GM20000 (cell line): ENCODE measurements at regions not wholly inside any gene's neighbourhood (a gene's known extent, or its start where the extent isn't known, plus 50 kb on each side); places are given as distances from the start of the nearest gene placed in this dataset.

Source experiments
- DNase-seq: peaks from one replicate; pipeline ENCODE4 v3.0.0; 2012; ENCODE audit warnings: low spot score
- TF ChIP-seq, protein P1 (sequence below): IDR thresholded peaks from 2 replicates; pipeline ENCODE4 v1.5.1; 2012; ENCODE audit warnings: mild to moderate bottlenecking, control low read depth; ENCODE audit errors: extremely low read depth, missing control alignments

DNA sequence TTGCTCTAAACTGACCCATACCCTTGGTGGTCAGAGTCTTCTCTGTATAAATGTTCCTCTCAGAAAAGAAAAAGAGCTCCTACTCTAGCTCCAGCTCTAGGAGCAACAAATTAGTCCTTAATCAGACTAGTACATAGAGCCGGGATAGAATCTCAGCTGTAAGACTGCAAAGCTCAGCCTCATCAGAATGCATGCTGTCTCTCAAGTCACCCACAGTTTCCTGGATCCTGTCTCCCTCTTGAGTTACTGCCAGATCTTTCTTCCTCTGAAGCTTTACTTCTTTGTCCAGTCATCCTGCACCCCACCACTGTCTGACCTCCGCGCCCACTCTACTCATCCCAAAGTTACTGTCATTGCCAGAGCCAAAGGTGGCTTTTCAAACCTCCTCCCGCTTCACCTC is 139.3 kb upstream of the PRMT8 start:
- TF ChIP-seq, protein P1, sequence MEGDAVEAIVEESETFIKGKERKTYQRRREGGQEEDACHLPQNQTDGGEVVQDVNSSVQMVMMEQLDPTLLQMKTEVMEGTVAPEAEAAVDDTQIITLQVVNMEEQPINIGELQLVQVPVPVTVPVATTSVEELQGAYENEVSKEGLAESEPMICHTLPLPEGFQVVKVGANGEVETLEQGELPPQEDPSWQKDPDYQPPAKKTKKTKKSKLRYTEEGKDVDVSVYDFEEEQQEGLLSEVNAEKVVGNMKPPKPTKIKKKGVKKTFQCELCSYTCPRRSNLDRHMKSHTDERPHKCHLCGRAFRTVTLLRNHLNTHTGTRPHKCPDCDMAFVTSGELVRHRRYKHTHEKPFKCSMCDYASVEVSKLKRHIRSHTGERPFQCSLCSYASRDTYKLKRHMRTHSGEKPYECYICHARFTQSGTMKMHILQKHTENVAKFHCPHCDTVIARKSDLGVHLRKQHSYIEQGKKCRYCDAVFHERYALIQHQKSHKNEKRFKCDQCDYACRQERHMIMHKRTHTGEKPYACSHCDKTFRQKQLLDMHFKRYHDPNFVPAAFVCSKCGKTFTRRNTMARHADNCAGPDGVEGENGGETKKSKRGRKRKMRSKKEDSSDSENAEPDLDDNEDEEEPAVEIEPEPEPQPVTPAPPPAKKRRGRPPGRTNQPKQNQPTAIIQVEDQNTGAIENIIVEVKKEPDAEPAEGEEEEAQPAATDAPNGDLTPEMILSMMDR, result no peak
- no peak for DNase-seq

DNA sequence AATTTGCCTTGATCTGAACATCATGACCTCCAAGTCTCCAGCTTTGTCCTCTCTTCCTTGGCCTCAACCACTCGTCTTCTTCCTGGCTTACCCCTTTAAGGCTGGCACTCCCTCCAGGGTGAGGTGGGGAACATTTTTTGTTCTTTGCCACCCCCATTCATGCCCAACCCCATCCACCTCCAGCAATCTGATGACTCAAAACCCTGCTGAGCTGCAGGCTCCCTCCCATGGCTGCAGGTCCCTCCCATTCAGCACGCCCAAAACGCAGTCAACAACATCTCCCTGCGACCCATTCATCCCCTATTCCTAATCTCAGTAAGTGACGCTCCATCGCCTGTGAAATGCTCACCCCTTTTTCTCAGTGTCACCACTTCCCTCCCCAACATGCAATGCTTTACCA is 138.8 kb upstream of the PRMT8 start:
- TF ChIP-seq, protein P1, result no peak
- DNase-seq, result no peak

DNA sequence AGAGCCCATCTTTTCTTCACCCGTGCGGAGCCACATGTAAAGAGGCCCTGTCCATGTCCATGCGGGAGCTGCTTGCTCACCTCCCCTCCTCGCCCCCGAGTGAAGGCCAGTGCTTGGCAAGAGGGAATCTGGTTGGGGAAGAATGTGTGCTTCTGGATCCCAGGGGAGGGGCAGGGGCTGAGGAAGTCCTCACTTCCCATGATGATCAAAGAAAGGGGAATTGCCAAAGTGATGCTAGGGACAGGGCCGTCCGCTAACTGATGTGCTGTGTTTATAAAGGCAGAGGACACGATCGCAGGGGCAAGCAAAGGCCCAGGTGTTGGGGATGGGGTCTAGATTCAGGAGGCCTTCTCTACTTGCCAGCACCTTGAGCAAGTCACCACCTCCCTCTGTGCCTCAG is 137.4 kb upstream of the PRMT8 start:
- TF ChIP-seq, protein P1, result no peak

DNA sequence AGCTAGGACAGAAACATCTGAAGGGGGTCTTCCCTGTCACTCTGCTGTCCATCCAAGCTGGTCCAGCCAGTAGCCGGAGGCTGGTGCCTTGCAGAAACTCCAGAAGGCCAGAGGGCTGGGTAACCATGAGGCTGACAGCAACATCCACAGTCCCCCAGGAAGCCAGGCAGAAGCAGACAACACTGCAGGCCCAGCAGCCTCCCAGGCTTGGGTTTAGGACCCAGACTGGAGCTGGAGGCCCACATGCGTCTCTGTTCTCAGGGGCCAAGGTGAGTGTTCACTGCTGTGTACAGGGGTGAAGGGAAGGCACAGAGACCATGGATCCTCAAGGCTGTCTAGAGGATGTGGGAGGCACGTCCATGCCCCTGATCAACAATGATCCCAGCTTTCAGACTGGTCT is 136.4 kb upstream of the PRMT8 start:
- TF ChIP-seq, protein P1, result no peak
- no peak for DNase-seq

More for the DNA sequence above, 137.4 kb upstream of the PRMT8 start:
- DNase-seq, result no peak

DNA sequence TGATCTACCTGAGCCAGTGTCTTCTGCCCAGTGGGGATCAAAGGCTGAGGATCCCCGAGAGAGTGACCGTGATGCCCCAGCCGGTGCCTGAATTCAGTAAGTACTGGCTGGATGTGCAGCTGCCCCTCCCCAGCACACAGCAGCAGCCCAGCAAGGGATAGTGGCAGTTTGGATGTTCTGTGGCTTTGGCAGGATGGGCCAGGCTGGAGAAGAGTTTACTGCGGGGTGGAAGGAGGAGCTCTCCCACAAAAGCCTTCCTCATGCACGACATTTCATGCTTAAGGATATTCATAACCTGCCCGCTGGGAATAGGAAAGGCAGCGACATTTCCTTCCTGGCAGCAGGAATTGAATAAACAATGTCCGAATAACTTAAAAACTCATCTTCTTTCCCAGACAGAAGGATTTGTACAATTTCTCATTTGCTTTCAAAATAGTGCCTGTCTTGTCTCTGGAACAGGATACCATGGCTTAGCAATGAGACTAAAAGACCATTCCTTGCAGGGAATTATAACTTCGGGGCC is 135.6 kb upstream of the PRMT8 start:
- TF ChIP-seq, protein P1, result no peak
- DNase-seq, result no peak

DNA sequence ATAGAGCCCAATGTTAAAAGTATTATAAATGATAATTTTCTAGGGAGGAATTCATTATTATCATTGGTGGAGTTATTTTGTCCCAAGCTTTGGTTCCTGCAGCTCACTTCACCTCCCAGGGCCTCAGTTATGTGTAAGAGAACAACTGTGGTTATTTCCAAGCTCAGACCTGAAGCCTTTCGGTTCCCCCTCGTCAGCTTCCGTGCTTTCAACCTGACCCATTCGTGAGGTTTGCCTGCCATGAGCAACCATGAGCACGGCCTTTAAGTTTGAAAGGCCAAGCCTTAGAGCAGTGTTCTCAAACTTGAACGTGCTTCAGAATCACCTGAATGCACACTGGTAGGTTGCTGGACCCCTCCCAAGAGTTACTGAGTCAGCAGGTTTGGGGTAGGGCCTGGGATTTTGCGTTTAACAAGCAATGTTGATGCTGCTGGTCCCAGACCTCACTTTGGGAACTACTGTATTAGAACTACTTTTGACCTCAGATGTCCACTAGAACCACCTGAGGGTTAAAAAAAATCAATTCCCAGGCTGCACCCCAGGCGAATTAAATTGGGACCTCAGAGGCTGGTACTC is 133.0 kb upstream of the PRMT8 start:
- DNase-seq, result no peak
- TF ChIP-seq, protein P1, result no peak

DNA sequence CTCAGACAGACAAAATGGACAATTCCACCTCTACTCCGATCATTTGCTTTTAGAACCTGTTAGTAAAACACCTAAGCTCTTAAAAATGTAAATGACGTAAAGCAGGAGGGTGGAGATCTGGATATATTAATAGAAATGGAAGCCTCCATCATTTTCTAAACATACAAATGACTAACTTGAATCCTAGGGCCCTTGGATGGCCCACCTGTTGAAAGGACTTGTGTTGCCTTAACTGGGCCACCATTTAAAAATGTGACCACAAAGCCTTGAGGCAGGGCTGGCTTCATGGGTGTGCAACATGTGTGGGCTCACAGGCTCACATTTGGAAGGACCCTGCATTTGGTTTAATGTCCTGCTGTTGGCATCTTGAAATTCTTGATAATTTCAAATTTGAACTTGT is 131.5 kb upstream of the PRMT8 start:
- TF ChIP-seq, protein P1, result no peak
- DNase-seq, result no peak
